ENCODE measurements at regions not wholly inside any gene's neighbourhood (a gene's known extent, or its start where the extent isn't known, plus 50 kb on each side); places are given as distances from the start of the nearest gene placed in this dataset.

DNA sequence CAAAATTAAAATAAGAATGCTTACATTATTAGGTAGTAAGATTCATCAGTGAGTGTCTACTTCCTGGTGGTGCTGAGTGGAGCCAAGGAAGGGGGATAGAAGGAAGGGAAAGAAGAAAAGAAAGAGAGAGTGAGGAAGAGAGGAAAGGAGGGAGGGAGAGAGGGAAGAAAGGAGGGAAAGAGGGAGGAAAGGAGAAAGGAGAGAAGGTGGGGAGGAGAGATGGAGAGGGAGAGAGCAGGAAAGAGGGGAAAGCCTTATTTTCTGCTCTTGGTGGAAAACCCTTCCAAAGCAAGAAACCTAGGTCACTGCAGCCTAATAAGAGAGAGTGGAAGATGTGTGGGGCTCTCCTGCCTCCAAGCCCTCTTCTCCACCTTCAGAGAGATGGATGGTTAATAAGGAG lies 90.2 kb upstream of the EEF1E1 start:
- Histone ChIP-seq H3K27me3 (replicated peaks; ENCODE audit: insufficient read depth) (no peaks in the 10 kb centered on the region), H3K4me3 (no peak overlapping the region), H3K36me3 (ENCODE audit: low read depth) (no peaks in the 10 kb centered on the region), H3K9me2 (ENCODE audit: insufficient read depth) (no peaks in the 10 kb centered on the region), H2AFZ (no peak overlapping the region), H3F3A (ENCODE audit: insufficient read depth) (no peaks in the 10 kb centered on the region), H3K4me1 (ENCODE audit: insufficient read depth) (0 out of 2 replicates have a peak, but pooled peaks cover 11% of the 10 kb centered on the region), H3K9me3 (ENCODE audit: low read depth) (no peaks in the 10 kb centered on the region), H3K27ac (no peak overlapping the region), H3K4me2 (ENCODE audit: unreplicated experiment) (no peak overlapping the region), H4K20me1 (ENCODE audit: insufficient read depth) (no peaks in the 10 kb centered on the region), H3K9ac (no peak overlapping the region), H3K79me2 (ENCODE audit: insufficient read depth) (no peaks in the 10 kb centered on the region)
- TF ChIP-seq EZH2 (IDR thresholded peaks at IDR 0.05; ENCODE audit: insufficient read depth, poor library complexity, severe bottlenecking): no peak
- TF ChIP-seq EZH2phosphoT487 (IDR thresholded peaks at IDR 0.05; ENCODE audit: insufficient read depth, low read depth): no peak
- in situ Hi-C loops (cut with MboI): no loop called here
- DNase-seq: no peak

DNA sequence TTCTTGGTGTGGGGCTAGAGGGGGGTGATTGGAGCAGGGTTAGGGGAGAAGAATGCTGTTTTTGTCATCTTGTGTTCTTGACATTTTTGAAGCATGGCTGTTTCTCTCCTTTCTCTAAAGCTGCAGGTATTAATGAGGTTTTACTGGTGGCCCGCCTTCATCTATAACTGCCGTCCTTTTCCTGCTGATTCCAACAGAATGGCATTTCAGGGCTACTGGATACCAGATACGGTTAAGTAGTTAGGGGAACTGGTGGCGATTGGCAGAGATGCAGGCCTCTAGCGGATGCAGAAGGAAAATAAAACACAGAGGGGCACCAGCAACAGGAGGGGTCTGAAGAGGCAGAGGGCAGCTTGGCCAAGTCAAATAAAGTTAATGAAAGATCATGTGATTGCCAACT lies 89.7 kb upstream of the EEF1E1 start:
- H3K36me3 ChIP-seq (ENCODE audit: low read depth): no peaks in the 10 kb centered on the region
- WGBS, 2 experiments (ENCODE audit: low coverage in 1 of 2, low lambda C conversion rate in 2 of 2, missing lambda C conversion rate in 2 of 2): 30 to 32% methylated on average over 5 of the region's 5 CpGs
- no peak for DNase-seq
- 0 out of 2 replicates have a peak, but pooled peaks cover 11% of the 10 kb centered on the region for H3K4me1 ChIP-seq (ENCODE audit: insufficient read depth)
- no peak overlapping the region for H3K27ac ChIP-seq
- H3K9ac ChIP-seq: no peak overlapping the region
- H4K20me1 ChIP-seq (ENCODE audit: insufficient read depth): no peaks in the 10 kb centered on the region
- no peaks in the 10 kb centered on the region for H3K27me3 ChIP-seq (replicated peaks; ENCODE audit: insufficient read depth)
- no peak overlapping the region for H2AFZ ChIP-seq
- no peaks in the 10 kb centered on the region for H3F3A ChIP-seq (ENCODE audit: insufficient read depth)
- no peak overlapping the region for H3K4me3 ChIP-seq
- H3K4me2 ChIP-seq (ENCODE audit: unreplicated experiment): no peak overlapping the region
- no peaks in the 10 kb centered on the region for H3K79me2 ChIP-seq (ENCODE audit: insufficient read depth)
- in situ Hi-C loops (cut with MboI): no loop called here
- TF ChIP-seq EZH2phosphoT487 (IDR thresholded peaks at IDR 0.05; ENCODE audit: insufficient read depth, low read depth): no peak
- no peak for TF ChIP-seq EZH2 (IDR thresholded peaks at IDR 0.05; ENCODE audit: insufficient read depth, poor library complexity, severe bottlenecking)
- H3K9me3 ChIP-seq (ENCODE audit: low read depth): no peaks in the 10 kb centered on the region
- H3K9me2 ChIP-seq (ENCODE audit: insufficient read depth): no peaks in the 10 kb centered on the region

- no peak overlapping the region for H2AFZ ChIP-seq
- H3K27ac ChIP-seq: no peak overlapping the region
- no peaks in the 10 kb centered on the region for H3K9me2 ChIP-seq (ENCODE audit: insufficient read depth)
- no peak overlapping the region for H3K4me2 ChIP-seq (ENCODE audit: unreplicated experiment)
- 41 to 42% methylated on average over 7 of the region's 7 CpGs for WGBS, 2 experiments (ENCODE audit: low coverage in 1 of 2, low lambda C conversion rate in 2 of 2, missing lambda C conversion rate in 2 of 2)
- no peaks in the 10 kb centered on the region for H4K20me1 ChIP-seq (ENCODE audit: insufficient read depth)
- no peak for DNase-seq
- no peak overlapping the region for H3K9ac ChIP-seq
- H3K9me3 ChIP-seq (ENCODE audit: low read depth): no peaks in the 10 kb centered on the region
- H3F3A ChIP-seq (ENCODE audit: insufficient read depth): no peaks in the 10 kb centered on the region
- H3K4me3 ChIP-seq: no peak overlapping the region
- in situ Hi-C loops (cut with MboI): no loop called here
- H3K36me3 ChIP-seq (ENCODE audit: low read depth): no peaks in the 10 kb centered on the region
- no peak for TF ChIP-seq EZH2phosphoT487 (IDR thresholded peaks at IDR 0.05; ENCODE audit: insufficient read depth, low read depth)
- TF ChIP-seq EZH2 (IDR thresholded peaks at IDR 0.05; ENCODE audit: insufficient read depth, poor library complexity, severe bottlenecking): no peak
- no peaks in the 10 kb centered on the region for H3K27me3 ChIP-seq (replicated peaks; ENCODE audit: insufficient read depth)
- no peaks in the 10 kb centered on the region for H3K79me2 ChIP-seq (ENCODE audit: insufficient read depth)
- 0 out of 2 replicates have a peak, but pooled peaks cover 11% of the 10 kb centered on the region for H3K4me1 ChIP-seq (ENCODE audit: insufficient read depth)
These were observed 89.3 kb upstream of the EEF1E1 start for GRCh38 chr6:8191629-8192028.

GRCh38 chr6:8187209-8187608 lies 84.9 kb upstream of the EEF1E1 start:
- no peak for TF ChIP-seq EZH2 (IDR thresholded peaks at IDR 0.05; ENCODE audit: insufficient read depth, poor library complexity, severe bottlenecking)
- no peak for TF ChIP-seq EZH2phosphoT487 (IDR thresholded peaks at IDR 0.05; ENCODE audit: insufficient read depth, low read depth)
- in situ Hi-C loops (cut with MboI): no loop called here
- Histone ChIP-seq H3K79me2 (ENCODE audit: insufficient read depth) (no peaks in the 10 kb centered on the region), H3K9me3 (ENCODE audit: low read depth) (no peaks in the 10 kb centered on the region), H3K4me1 (ENCODE audit: insufficient read depth) (peaks cover 15% of the 10 kb centered on the region), H3K4me2 (ENCODE audit: unreplicated experiment) (no peak overlapping the region), H3K36me3 (ENCODE audit: low read depth) (no peaks in the 10 kb centered on the region), H3K9me2 (ENCODE audit: insufficient read depth) (no peaks in the 10 kb centered on the region), H3K27me3 (replicated peaks; ENCODE audit: insufficient read depth) (no peaks in the 10 kb centered on the region), H4K20me1 (ENCODE audit: insufficient read depth) (no peaks in the 10 kb centered on the region), H3F3A (ENCODE audit: insufficient read depth) (peaks cover 16% of the 10 kb centered on the region), H2AFZ (no peak overlapping the region), H3K4me3 (no peak overlapping the region), H3K9ac (no peak overlapping the region), H3K27ac (no peak overlapping the region)
- no peak for DNase-seq
- WGBS, 2 experiments (ENCODE audit: low coverage in 1 of 2, low lambda C conversion rate in 2 of 2, missing lambda C conversion rate in 2 of 2): 32 to 43% methylated on average over 2 of the region's 2 CpGs
